ENCODE measurements at regions not wholly inside any gene's neighbourhood (a gene's known extent, or its start where the extent isn't known, plus 50 kb on each side); places are given as distances from the start of the nearest gene placed in this dataset.

GRCh38 chr9:73446306-73446705 is 294.6 kb downstream of the ANXA1 start:
- no peak for TF ChIP-seq CTCF (IDR thresholded peaks at IDR 0.05)
- TF ChIP-seq EZH2 (IDR thresholded peaks at IDR 0.05) = no peak
